GM19468 (cell line): ENCODE measurements at regions not wholly inside any gene's neighbourhood (a gene's known extent, or its start where the extent isn't known, plus 50 kb on each side); places are given as distances from the start of the nearest gene placed in this dataset.

Experiments
- ATAC-seq: cut with Tn5 transposase; IDR thresholded peaks from one replicate; pipeline ENCODE4 v1.9.1; 2021; ENCODE audit warnings: mild to moderate bottlenecking, moderate library complexity, moderate number of reproducible peaks; ENCODE audit not compliant: unreplicated experiment; ENCODE audit errors: extremely low read depth

DNA sequence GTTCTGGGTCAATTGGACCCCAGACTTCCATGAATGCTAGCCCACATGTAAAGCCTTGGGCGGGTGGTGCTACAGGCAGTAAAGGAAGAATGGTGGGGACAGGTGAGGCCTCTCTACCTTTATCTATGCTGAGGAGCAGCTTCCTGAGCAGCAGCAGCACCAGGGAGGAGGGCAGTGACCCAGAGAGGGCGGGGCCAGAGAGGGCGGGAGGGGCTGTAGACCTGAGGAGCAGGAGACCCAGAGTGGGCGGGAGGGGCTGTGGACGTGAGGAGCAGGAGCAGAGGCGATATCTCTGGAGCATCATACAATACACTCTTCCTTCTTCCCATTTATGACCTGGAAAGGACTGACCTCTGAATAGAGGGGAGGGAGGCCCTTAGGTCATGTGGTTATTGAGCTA lies 165.9 kb downstream of the MTRR start:
- ATAC-seq: no peak

DNA sequence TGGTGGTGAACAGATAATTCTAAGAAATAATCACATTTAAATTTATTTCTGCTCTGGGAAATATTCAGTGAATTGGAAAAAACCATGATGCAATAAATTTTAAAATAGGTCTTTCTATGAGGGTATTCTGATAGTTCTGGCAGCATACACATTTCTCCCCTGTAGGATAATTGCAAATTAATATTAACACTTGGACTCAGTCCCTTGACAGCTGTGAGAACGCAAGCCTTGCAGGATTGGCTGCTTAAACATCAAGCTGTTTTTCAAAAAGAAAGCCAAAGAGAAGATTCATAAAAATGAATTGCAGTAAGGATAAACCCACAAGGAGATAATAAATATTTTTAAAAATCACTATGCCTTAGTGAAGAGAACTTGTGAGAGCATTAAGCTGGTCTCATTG lies 180.0 kb downstream of the MTRR start:
- ATAC-seq: no peak

DNA sequence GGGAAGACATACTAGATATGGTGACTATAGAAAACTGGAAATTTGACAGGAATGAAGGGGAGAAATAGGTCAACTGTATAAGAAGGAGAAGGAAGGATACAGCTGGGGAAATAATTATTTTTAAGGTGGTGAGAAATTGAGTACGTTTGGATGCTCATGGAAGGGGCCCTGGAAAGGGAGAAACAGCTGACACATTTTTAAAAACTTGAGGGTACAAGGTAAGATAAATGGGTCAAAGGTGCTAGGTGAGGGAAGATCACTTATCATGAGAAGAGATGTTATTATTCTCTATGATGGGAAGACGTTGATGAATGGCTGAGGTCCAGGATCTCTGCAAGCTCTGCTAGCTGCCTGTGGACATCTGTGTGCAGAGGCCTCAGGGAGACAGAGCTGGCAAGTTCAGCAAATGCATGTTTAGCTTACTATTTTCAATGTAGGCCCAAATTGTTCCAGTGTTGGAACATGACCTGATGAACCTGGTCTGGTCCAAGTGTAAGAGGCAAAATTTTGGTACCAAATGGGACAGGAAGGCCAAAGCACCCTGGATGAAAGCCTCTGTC lies 181.7 kb downstream of the MTRR start:
- no peak for ATAC-seq

DNA sequence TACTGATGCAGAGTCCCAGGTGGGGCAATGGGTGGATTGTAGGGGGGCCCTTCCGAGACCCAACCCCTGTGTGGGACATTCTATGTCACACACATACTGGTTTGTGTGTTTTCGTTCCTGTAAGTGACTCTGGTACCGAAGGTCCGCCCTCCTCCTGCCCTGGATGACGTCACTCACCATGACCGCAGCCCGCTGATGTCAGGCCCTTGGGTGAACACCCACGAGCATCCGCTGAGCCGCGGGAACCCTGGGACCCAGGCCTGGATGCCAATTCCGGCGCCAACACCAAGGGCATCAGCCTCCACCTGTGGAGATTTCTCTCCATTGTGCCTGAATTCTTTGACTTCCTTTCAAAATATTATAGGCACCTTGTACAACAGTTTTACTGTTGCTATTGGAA lies 184.3 kb downstream of the MTRR start:
- ATAC-seq: no peak

DNA sequence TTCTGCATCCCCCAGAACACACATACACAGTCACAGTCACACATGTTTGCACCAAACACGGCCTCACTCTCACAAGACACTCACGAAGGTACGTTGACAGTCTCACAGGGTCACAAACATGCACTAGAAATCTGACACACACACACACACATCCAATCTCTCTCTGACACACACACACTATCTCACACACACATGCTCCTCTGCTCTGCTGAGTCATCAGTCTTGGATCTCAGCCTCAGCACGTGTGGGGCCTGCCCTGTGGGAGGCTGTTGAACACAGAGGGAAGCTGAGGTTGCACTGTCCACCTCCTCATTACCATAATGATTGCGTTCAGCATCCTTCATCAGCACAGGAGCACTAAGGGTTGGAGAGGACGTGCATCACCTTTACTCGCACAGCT lies 188.8 kb downstream of the MTRR start:
- ATAC-seq: no peak

DNA sequence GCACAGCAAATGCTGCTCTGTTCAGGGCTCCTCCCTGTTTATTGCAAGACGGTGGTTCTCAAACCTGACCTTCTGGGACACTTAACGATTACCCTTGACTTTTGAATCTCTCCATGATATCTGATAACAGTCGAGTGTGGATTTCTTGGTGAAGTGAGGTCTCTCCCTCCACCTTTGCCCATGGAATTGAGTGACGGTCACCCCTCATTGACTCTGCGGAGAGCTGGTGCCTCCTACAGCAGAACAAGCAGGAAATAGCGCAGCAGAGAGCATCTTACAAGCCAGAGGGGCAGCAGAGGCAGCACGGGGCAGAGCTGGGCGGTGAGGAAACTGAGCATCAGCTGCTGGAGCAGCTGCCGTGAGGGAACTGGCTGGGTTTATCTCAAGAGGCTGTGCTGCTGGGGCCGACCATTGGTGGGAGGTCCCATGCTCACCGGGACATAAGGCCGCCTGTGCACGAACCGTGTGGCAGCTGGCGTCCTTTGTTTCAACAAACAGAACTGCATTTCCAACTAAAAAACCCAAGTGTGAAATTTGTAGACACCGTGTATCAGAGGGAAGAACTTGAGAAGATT lies 189.8 kb downstream of the MTRR start:
- no peak for ATAC-seq

DNA sequence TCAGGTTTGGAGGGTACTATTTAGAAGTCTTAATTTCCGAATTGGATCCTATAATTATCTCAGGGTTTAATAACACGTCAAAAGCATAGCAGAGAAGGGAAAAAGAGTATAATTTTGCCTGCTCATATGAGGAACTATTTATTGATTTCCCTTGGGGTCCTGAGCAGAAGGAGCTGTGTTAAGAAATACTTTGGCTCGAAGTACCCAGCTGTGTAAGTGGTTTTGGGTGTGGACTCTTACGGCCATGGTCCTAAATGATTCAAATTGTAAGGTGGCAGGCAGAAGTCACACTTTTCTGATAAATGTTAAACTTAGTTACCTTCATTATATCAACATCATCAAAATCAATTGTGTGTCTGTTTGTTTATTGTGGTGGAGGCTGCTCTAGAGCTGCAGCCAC lies 190.4 kb downstream of the MTRR start:
- ATAC-seq: no peak

DNA sequence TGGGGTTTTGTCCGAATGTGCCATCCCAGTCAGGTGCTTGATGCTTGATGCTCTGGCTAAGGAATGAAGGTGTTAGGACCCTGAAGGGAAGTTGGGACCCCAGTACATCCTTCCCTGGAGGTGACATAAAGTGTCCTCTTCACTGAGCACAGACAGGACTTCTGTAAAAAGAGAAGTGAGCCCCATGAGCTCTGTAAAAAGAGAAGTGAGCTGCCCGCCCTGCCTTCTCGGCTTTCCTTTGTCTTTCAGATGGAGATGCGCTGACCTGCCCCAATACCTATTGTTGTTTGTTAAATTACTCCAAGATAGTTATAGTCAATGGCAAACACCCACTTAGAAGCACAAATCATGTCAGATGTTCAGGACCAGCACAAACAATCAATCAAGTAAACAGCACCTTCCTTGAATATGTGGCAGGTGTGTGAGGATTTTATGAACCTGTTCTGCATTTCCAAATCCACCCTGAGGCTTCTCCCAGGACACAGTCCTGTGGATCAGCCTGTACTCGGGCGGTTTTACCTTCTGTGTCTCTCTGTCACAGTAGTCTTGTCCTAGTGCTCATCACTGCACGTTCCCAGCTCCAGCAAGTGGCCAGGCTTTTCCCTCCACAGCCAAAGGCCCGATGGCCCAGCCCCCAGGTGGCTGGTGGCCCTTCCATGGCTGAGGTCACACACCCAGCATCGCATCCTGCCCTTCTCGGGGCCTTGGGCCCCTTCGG lies 191.4 kb downstream of the MTRR start:
- no peak for ATAC-seq

DNA sequence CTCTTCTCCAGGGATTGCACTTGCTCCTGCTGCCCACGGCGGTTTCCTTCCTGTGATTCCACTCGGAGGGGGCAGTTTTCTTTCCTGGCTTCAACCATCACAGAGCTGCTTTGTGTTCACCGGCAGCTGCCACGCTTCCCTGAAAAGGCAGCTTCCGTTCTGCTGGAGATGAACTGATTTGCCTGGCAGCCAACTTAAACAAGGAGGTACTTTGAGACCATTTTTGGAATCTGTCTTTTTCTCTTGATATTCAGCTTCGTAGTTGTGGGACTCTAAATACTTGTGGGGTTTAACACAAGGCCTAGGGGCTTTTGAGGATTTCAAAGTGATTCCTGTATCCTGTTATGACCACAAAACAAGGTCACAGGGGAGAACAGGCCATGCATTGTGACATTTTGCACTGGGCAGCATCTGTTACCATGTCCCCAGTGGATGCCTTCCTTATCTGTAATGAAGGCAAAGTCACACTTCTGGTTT lies 192.0 kb downstream of the MTRR start:
- no peak for ATAC-seq

DNA sequence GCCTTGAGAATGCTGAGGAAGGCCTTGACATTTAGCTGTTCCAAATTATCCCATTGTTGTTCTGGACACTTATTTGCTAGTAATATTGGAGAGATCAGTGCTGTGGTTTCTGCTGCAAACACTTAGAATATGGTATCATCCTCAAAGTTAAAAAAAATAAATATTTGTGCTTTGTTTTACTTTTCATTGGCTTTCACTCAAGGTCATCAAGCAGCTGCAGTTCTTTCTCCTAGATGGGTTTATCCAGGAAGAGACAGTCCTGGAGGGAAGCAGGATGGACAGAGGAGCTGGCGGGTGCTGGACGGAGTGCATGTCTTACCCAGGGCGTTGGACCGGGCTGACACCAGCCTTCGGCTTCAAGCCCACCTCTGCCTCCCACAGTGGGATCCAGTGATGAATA lies 193.6 kb downstream of the MTRR start:
- ATAC-seq: no peak

DNA sequence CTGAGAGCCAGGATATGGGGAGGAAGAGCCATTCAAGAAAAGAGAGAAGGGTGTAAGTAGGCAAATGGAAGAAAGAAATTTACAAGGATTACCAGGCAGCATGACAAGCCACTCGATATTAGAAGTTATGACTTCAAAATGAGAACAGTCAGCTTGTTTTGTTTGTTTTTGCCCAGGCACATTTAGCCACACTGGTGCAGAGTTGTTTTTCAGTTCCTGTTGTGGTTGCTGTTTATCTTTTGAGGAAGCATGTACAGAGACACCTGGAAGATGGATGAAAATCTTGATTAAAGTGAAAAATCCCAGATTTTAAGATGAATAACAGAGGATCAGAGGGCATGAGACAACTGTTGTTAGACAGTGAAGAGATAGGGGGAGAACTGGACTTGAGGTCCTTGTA lies 199.1 kb downstream of the MTRR start:
- ATAC-seq: no peak

DNA sequence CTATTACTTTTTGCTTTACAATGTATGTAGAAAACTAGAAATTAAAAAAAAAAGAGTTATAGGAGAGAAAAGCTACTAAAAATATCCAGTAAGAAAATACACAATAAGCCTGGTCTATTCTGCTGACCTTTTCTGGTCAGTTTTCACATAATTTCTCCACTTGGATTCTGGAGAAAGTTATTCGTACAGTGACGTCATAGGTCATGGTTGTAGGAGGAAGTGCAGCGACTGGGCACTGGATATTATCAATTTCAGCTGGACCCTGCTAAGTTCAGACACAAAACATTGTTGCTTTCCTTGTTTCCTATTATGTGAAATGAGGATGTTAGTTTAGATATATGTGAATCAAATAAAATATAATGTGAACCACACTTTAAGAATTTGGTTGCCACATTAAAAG lies 201.2 kb downstream of the MTRR start:
- no peak for ATAC-seq

DNA sequence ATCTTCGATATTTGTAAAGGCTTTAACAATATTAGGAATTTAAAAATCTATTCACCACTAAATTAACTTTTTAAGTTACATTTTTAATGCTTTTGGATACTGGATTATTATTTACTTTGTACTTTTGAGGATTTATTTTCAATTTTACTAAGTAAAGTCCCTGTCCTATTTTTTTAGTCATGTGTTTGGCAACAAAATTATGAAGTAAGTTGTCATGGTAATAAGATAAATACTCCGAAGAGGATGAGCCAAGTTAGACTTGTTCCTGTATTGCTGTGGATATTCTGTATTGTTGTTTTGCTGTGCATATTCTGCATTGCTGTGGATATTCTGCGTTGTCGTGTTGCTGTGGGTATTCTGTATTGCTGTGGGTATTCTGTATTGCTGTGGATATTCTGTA lies 210.1 kb downstream of the MTRR start:
- no peak for ATAC-seq

DNA sequence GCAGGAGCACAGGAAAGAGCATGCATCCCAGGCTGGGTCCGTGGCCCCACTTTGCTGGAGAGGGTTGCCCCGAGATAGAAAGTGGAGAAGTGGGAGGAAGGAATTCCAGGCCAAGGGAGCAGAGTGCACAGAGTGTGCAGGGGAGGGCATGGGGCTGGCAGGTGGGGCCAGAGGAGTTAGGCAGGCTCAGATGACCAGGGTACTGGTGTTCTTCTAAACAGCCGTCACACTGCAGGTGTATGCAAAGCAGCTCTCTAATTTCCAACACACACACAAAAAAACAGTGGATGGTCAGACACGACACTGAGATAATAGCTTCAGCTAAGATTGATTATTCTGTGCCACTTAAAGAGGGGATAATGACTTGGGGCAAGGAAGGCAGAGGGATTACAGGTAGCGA lies 212.2 kb downstream of the MTRR start:
- ATAC-seq: no peak

DNA sequence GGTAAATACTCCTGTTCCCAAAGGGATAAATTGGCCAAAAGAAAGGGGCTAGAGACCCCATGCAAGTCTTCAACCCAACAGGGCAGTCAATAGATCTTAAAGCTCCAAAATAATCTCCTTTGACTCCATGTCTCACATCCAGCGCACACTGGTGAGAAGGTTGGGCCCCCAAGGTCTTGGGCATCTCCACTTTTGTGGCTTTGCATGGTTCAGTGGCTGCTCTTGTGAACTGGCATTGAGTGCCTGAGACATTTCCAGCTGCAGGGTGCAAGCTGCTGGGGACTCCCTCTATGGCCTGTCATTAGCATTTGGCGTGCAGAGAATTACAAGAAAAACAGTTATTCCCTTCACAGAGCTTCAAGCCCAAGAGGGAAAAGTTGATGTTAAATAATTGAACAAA lies 224.7 kb downstream of the MTRR start:
- ATAC-seq: no peak

DNA sequence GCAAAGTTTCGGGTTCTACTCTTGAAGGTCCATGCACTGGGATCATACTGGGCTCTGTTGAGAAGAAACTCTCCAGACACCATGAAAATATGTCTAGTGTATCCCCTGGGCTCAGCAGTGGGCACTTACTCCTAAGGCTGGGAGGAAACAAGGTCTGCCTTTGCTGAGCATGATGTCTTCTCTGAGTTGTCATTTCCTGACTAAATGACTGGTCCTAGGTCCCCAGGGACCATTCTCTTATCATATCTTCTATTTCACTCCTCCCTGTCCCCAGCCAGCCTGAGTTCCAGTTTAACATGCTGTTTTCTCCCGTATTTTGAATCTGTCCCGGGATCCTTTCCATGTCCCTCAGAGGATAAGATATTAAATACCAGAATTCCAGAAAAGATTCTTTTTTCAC lies 225.4 kb downstream of the MTRR start:
- ATAC-seq: no peak

DNA sequence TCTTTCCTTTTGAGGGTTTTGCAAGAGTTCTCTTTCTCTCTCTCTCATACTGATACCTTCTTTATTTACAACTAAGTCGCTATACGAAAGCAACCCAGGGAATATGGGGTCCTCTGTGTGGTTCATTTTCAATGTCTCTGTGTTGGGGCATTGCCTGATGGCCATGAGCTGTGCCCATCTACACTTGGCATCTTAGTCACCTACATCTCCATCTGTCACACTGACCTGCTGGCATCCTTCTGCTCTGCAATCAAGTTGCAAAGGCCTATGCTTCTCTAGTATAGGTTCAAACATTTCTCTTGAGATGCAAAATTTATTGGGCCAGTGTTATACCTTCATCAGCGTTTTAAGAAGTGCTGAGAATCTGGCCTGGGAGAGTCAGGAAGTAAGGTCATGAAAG lies 228.2 kb downstream of the MTRR start:
- no peak for ATAC-seq

DNA sequence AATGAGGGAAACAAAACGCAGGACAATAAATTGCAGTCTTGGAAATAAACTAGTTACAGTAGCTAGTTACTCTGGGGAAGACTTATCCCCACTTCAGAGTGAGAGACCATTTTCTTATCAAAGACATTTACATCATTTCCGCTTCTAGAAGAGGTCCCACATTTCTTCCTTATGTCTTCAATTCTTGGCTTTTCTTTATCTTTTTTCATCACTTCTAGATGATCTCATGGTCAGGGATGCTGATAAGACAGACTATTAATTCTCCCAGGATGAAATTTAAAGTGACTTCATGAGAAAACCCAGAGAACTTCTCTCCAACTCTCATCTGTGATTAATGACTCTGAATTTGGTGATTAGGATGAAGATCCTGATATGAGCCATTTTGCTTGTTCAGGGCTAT lies 229.1 kb downstream of the MTRR start:
- no peak for ATAC-seq

DNA sequence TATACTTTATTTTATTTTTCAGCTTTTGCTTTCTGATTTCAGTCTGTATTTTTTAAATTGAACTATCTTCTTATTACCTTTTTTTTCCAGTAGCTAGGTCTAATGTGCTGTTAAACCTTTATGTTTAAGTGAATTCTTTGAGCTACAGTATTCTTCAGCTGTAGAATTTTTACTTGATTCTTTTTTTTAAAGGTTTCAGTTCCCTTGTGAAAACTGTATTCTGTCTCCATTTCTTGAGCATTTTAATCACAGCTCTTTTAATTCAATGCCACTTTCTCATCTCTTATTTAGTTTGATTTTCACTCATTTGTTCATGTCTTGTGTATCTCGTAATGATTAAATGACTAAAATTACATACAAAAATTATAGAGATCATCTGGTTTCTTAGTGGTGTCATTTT lies 233.8 kb downstream of the MTRR start:
- no peak for ATAC-seq

DNA sequence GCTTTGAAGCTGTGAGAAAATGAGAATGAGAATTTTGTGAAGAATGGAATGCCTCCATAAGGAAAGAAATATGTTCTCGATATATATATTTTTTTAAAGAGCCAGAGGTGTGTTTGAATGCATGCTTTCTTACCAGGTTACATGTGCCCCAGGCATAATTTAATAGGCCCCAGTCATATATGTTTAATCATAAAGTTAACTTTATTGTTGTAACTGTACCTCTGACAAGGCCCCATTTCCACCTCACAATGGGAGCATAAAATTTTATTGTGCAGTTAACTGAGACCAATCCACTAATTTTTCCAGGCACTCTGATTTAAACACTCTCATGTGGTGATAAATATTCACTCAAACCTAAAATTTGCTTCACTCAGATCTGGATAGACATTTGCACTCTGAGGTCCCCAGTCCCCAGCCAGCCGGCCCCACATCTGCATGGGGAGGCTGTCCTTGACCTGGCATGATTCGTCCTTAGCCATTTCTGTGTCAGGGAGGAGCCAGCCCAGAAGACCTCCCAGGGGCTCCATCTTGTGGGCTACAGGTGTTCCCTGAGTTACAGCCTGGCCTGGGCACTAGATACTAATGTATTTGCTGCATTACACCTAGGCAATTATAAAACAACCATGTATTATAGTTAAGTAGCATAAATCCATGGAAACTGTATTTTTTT lies 245.8 kb downstream of the MTRR start:
- ATAC-seq: no peak

DNA sequence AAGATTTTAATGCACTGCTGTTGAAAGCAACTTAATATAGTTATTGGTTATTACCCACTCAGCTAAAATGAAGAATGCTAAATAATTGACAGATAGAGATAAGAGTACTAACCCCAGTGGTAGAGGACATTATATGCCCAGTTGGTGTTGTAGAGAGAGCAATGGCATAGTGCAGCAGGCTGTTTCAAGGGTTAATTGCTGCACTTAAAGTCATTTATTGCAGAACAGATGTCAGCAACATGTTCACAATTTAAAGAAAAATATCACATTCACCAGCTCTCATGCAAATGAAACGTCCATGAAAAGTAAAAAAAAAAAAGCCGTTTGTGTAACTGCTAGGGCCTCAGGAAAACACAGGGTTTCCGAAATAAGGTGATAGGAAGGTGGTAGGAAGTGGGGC lies 254.6 kb downstream of the MTRR start:
- ATAC-seq: no peak
